Cerebellar nuclear complex (tissue), 1 donor: ENCODE measurements at regions not wholly inside any gene's neighbourhood (a gene's known extent, or its start where the extent isn't known, plus 50 kb on each side); places are given as distances from the start of the nearest gene placed in this dataset.

Experiments
- DNase-seq, 2 experiments: peaks; one replicate each; lab custom pipeline; 2025; lab: John Stamatoyannopoulos, UW

DNA sequence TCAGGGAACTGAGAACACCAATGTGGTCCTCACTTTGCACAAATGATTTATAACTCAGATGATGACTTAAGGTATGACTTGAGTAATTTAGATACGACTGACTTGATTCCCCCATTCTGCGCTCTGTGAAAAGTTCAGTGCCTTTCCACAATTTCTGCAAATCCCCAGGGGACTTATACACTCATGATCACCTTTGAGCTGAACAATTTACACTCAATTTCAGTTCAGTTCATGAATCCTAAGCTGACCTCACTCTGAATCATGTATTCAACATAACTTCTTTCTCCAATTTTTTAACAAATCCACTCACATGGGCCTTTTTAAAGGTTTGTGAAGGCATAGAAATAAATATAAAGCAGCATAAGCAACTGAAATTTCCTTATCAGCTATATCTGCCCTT lies 274.2 kb downstream of the FAM76B start:
- no peak for DNase-seq

GRCh38 chr11:95514416-95515110 lies 275.0 kb downstream of the FAM76B start:
- DNase-seq, result no peak

DNA sequence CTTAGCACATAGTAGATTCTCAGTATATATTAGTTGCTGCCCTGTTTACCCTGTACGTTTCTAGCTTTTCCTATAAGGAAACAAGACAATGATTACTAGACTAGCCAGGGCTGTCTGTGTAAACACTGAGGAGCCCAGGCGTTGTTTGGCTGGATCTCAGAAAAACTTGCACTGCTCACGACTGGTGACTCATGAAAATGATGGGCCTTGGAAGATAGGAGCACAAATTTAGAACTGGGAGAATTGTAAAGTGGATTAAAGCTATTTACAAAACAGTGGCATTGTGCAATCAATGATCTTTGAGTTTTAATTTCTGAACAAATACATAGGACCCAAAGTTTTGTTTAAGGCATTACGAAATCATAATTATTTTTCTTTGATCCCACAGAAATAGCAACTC lies 276.9 kb downstream of the FAM76B start:
- DNase-seq, result no peak

DNA sequence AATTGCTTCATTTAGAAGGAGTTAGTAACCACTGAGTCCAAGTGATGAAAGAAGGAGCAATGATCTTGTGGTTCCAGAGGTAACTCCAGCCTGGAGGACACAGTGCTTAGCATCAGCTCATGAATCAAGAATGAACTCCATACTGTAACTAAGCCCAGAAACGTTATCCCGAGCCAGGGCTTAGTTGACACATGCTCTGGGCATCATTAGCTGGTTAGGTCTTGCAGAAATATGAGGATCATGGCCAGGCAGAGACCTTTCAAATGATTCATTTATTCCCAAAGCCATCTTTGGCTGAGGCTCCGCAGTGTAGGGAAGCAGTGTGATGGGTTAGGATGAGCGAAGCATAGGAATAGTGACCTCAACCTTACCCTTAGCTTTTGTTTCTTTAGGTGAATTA lies 277.4 kb downstream of the FAM76B start:
- no peak for DNase-seq

- no peak for DNase-seq
Measured at GRCh38 chr11:95508219-95508890, 277.4 kb upstream of the SESN3 start.

GRCh38 chr11:95507794-95508193 lies 276.8 kb upstream of the SESN3 start:
- no peak for DNase-seq

GRCh38 chr11:95506777-95507176 lies 275.8 kb upstream of the SESN3 start:
- DNase-seq, result no peak

DNA sequence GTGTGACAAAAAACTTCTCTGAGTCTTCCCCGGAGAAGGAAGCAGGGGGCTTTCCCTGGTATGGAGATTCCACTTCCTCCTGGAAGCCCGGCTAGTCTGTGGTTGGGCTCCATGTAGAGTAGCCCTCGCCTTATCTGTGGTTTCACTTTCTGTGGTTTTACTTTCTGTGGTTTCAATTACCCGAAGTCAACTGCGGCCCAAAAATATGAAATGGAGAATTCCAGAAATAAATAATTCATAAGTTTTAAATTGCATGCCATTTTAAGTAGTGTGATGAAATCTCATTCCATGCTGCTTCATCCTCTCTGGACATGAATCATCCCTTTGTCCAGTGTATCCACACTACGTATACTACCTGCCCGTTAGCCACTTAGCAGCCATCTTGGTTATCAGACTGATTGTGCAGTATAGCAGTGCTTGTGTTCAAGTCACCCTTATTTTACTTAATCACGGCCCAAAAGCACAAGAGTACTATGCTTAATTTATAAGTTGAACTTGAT lies 275.0 kb upstream of the SESN3 start:
- no peak for DNase-seq

- no peak for DNase-seq
Measured at GRCh38 chr11:95503047-95503446, 272.0 kb upstream of the SESN3 start.

GRCh38 chr11:95502522-95502921 lies 271.5 kb upstream of the SESN3 start:
- DNase-seq, result no peak

DNA sequence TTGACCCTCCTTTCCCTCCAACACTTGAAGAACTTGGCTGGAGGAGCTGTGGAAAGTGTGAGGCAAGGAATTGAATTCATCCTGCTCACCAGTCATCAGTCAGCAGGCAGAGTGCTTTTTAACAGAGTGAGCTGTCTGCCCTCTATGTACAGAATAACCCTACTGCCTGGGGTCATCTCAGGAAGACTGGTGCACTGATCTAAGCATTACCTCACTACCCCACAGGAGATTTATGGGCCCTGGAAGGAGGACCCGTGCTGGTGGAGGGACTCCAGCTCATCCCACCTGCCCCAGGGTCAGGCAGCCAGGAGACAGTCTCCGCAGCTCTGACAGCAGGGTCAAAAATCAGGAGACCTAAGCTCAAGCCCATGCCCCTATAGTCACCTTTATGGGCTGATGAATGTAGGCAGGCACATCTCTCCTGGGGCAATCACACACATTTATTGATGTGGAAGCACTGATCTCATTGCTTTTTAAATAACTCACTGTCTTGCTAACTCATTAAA lies 270.8 kb upstream of the SESN3 start:
- DNase-seq, result no peak

DNA sequence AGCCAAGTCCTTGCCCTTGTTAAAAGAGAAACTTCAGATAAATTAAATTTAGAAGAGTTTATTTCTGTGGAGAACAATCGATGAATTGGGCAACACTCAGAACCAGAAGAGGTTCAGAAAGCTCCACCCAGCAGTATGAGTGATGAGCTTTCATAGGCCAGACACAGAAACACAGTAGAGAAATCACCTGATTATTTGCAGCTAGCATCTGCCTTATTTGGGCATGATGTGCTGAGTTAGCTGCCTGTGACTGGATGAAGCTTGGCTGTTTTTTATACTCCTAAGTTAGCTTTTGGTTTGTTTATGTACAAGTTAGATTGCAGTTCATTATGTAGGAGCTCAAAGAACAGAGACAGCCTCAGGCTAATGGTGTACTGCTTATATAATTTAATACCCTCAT lies 269.5 kb upstream of the SESN3 start:
- no peak for DNase-seq

GRCh38 chr11:95499516-95500135 lies 268.6 kb upstream of the SESN3 start:
- DNase-seq, result no peak

GRCh38 chr11:95498722-95499425 lies 267.9 kb upstream of the SESN3 start:
- no peak for DNase-seq

GRCh38 chr11:95496901-95497300 lies 265.9 kb upstream of the SESN3 start:
- no peak for DNase-seq

DNA sequence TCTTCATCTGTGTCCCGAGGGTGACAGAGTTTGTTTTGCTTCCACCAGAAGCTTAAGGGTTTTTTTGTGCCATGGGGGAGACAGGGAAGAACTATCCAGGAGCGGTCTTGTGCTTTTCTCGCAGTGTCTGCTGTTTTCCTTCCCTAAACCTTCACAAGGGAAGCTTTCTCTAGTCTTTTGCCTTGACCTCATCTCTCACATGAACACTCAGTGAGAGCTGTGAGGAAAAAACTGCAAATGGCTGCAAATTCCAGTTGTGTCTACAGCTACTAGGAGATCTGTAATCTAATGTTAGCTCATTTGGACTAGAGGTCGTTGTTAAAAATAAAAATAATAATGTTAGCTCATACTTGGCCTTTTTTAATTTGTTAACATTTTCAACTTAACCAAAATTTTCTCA lies 264.7 kb upstream of the SESN3 start:
- no peak for DNase-seq

- no peak for DNase-seq
Measured at GRCh38 chr11:95494856-95495255, 263.9 kb upstream of the SESN3 start.

DNA sequence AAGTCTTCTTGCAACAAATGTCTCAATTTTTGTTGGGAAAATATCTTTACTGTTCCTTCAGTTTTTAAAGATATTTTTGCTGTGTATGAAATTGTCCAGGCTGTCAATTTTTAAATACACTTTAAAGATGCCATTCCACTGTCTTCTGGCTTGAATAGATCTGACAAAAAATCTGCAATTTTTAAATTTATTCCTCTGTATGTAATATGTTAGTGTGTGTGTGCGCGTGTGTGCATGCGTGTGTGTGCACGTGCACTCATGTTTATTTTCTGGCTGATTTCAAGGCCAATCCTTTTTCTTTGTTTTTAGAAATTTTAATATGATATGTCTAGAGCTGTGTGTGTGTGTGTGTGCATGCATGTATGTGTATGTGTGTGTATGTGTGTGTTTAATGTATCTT lies 263.2 kb upstream of the SESN3 start:
- no peak for DNase-seq

DNA sequence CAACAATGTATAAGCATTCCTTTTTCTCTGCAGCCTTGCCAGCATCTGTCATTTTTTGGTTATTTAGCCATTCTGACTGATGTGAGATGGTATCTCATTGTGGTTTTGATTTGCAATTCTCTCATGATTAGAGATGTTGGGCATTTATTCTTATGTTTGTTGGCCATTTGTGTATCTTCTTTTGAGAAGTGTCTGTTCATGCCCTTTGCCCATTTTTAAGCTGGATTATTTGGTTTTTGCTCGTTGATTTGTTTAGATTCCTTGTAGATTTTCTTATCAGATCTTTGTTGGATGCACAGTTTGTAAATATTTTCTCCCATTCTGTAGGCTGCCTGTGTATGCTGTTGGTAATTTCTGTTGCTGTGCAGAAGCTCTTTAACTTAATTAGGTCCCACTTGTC lies 259.6 kb upstream of the SESN3 start:
- no peak for DNase-seq

- no peak for DNase-seq
Measured at GRCh38 chr11:95487938-95488337, 256.9 kb upstream of the SESN3 start.

- no peak for DNase-seq
Measured at GRCh38 chr11:95487391-95487790, 256.4 kb upstream of the SESN3 start.

DNA sequence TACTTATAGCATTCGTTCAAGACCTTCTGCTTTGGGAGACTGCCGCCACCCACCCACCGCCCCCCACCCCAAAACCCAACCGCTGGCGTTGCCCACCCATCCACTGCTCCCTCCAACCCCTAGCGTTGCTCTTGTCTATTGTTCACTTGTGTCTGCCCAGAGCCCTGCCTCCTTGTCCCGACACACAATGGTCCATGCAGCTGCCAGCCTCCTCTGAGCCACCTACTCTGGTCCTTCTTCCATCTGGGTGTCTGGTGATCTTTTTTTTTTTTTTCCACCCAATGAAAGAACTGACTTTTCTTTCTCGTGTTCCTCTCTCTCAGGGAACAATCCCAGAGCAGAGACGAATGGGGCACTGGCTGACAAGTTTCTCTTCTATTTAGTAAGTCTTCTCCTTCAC lies 256.0 kb upstream of the SESN3 start:
- DNase-seq, result no peak
